Neural cell (in vitro differentiated cells): ENCODE measurements at regions not wholly inside any gene's neighbourhood (a gene's known extent, or its start where the extent isn't known, plus 50 kb on each side); places are given as distances from the start of the nearest gene placed in this dataset.

Source experiments
- CTCF ChIP-seq: fragments of 450-650 bp; IDR thresholded peaks from 2 replicates; pipeline ENCODE4 v1.5.1; 2014; ENCODE audit warnings: antibody characterized with exemption, mild to moderate bottlenecking, moderate library complexity; ENCODE audit not compliant: poor library complexity, severe bottlenecking
- EP300 ChIP-seq: fragments of 450-650 bp; conservative IDR thresholded peaks from 2 replicates; pipeline ENCODE4 v1.6.1; 2014; ENCODE audit warnings: antibody characterized with exemption, mild to moderate bottlenecking, moderate library complexity; ENCODE audit not compliant: poor library complexity, severe bottlenecking
- EZH2 ChIP-seq: fragments of 200-600, 300-800 bp; shearing (Covaris generic), sonication (generic); IDR thresholded peaks from 2 replicates; pipeline ENCODE4 v1.6.1; 2014; ENCODE audit warnings: antibody characterized with exemption, low read length, borderline replicate concordance, mild to moderate bottlenecking; ENCODE audit not compliant: insufficient read depth, poor library complexity, severe bottlenecking
- MXI1 ChIP-seq: fragments of 450-650 bp; conservative IDR thresholded peaks from 2 replicates; pipeline ENCODE4 v1.6.1; 2014; ENCODE audit warnings: antibody characterized with exemption, mild to moderate bottlenecking; ENCODE audit not compliant: poor library complexity, severe bottlenecking
- RAD21 ChIP-seq: fragments of 450-650 bp; conservative IDR thresholded peaks from 2 replicates; pipeline ENCODE4 v1.6.1; 2014; ENCODE audit warnings: antibody characterized with exemption, mild to moderate bottlenecking, moderate library complexity
- SMC3 ChIP-seq: fragments of 450-650 bp; conservative IDR thresholded peaks from 2 replicates; pipeline ENCODE4 v1.6.1; 2014; ENCODE audit warnings: antibody characterized with exemption, mild to moderate bottlenecking, moderate library complexity; ENCODE audit not compliant: poor library complexity
- TAF1 ChIP-seq: IDR thresholded peaks from 2 replicates; pipeline ENCODE4 v1.6.1; 2012; ENCODE audit warnings: low read depth

GRCh38 chr4:162715401-162715800 lies 451.3 kb downstream of the NAF1 start:
- TF ChIP-seq CTCF (no peak), EP300 (no peak), TAF1 (no peak), EZH2 (no peak), RAD21 (no peak), SMC3 (no peak), MXI1 (no peak)
